Upper lobe of right lung (tissue), 1 donor: ENCODE measurements at regions not wholly inside any gene's neighbourhood (a gene's known extent, or its start where the extent isn't known, plus 50 kb on each side); places are given as distances from the start of the nearest gene placed in this dataset.

Experiments used
- ATAC-seq: fragments of 200-7000 bp; cut with Tn5 transposase; one replicate; pipeline ENCODE4 v1.9.1; 2020; ENCODE audit warnings: mild to moderate bottlenecking, moderate library complexity
- DNase-seq: peaks from one replicate; pipeline ENCODE4 v3.0.0-alpha.2; 2020
- H3K27ac ChIP-seq: fragments of 200-600 bp; one replicate; pipeline ENCODE4 v1.8.0; 2022
- H3K27me3 ChIP-seq: fragments of 200-600 bp; one replicate; pipeline ENCODE4 v1.8.0; 2022; ENCODE audit warnings: mild to moderate bottlenecking
- H3K36me3 ChIP-seq: fragments of 200-600 bp; one replicate; pipeline ENCODE4 v1.8.0; 2022
- H3K4me1 ChIP-seq: fragments of 200-600 bp; one replicate; pipeline ENCODE4 v1.8.0; 2022
- H3K4me3 ChIP-seq: fragments of 200-600 bp; one replicate; pipeline ENCODE4 v1.8.0; 2022; ENCODE audit warnings: mild to moderate bottlenecking
- H3K9me3 ChIP-seq: fragments of 200-600 bp; one replicate; pipeline ENCODE4 v1.8.0; 2022
- intact Hi-C: fragments of 100-400 bp; cut with DNase I; formaldehyde crosslinking; loops from one replicate; pipeline ENCODE4 v1.11.0; 2022
- TF ChIP-seq, protein P1 (sequence below): fragments of 200-600 bp; IDR thresholded peaks from one replicate; pipeline ENCODE4 v1.8.0; 2022; ENCODE audit warnings: antibody characterized with exemption
- donor health status: DM: no; HTN: yes; CAD: no; lungs with severe emphysema.

DNA sequence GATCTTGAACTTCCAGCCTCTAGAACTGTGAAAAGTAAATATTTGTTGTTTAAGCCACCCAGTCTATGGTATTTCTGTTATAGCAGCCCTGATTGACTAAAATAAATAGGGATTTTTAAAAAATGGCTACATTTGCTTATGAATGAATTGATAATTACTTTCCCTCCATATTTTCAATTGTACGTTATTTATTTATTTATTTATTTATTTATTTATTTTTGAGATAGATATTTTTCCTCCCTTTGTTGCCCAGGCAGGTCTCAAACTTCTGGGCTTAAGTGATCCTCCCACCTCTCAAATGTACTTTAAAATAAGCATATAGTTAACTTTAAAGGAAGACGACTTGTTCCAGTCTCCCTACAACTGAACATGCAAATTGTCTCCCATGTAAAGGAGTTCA, 76.0 kb upstream of the HMGA2 start:
- H3K9me3 ChIP-seq: no peaks in the 10 kb centered on the region
- DNase-seq: no peak
- TF ChIP-seq, protein P1, sequence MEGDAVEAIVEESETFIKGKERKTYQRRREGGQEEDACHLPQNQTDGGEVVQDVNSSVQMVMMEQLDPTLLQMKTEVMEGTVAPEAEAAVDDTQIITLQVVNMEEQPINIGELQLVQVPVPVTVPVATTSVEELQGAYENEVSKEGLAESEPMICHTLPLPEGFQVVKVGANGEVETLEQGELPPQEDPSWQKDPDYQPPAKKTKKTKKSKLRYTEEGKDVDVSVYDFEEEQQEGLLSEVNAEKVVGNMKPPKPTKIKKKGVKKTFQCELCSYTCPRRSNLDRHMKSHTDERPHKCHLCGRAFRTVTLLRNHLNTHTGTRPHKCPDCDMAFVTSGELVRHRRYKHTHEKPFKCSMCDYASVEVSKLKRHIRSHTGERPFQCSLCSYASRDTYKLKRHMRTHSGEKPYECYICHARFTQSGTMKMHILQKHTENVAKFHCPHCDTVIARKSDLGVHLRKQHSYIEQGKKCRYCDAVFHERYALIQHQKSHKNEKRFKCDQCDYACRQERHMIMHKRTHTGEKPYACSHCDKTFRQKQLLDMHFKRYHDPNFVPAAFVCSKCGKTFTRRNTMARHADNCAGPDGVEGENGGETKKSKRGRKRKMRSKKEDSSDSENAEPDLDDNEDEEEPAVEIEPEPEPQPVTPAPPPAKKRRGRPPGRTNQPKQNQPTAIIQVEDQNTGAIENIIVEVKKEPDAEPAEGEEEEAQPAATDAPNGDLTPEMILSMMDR: no peak
- intact Hi-C loops: no loop called here
- H3K27me3 ChIP-seq: peaks cover 15% of the 10 kb centered on the region
- H3K4me1 ChIP-seq: no peaks in the 10 kb centered on the region
- H3K4me3 ChIP-seq: no peak overlapping the region
- H3K27ac ChIP-seq: no peak overlapping the region
- H3K36me3 ChIP-seq: no peaks in the 10 kb centered on the region
- no peak for ATAC-seq

DNA sequence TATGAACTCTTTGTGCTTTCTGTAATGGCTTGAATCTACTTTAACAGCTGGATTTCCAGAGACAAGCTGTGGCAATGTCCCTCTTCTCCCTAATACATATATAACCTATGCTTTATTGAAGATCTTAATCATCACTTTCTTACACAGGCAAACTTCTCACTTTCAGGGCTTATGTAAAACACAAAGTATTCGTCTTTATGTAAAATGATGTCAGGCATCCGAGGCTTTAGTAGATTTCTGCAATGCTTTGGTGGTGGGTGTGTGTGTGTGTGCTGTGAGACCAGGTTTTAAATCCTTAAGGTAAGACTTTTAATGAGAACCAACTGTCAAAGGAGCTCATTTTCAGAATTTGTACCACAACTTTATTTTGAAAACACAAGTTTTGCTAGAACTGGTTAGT, 70.0 kb upstream of the HMGA2 start:
- ATAC-seq: no peak
- no peak overlapping the region for H3K4me3 ChIP-seq
- intact Hi-C loops: no loop called here
- H3K9me3 ChIP-seq: no peaks in the 10 kb centered on the region
- H3K27ac ChIP-seq: no peak overlapping the region
- TF ChIP-seq, protein P1: no peak
- no peaks in the 10 kb centered on the region for H3K36me3 ChIP-seq
- no peak for DNase-seq
- no peaks in the 10 kb centered on the region for H3K4me1 ChIP-seq
- H3K27me3 ChIP-seq: peaks cover 6% of the 10 kb centered on the region

DNA sequence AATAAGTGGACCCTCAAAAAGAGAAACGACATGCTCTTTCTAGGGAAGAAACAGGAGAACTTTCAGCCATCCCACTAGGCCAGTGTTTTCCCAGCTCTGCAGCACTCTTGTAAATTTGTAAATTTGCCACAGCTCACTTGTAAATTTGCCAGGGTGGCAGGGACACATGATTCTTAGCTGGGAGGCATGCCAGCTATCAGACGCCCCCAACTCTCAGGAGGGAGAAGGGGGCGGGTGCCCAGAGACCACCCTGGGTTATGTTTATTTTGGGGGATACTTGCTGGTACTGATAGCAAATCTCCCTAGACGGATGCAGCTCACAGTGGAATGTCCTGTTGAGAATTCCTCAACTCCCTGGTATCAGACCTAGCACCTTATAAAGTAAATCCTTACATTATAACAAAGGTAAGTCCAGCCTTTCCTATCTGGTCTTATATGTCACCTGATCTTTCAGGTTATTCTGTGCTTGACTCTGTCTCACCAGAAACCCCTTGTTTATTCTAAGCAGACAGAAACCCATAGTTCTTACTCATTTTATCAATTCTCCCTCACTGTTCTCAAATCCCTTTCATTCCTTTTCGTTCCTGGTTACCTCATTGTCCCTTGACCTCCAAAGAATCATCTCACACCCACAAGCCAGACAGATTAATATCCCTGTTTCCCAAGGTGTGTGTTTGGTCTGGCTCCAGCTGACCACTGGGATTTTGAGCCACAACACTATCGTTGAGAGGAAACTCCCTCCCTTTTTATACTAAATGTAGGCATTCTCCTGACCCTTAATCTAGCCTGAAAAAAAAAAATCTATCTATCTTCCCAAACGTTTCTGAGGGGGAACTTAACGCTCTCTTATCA, 69.3 kb upstream of the HMGA2 start:
- no peaks in the 10 kb centered on the region for H3K9me3 ChIP-seq
- intact Hi-C loops: no loop called here
- ATAC-seq (no peak), DNase-seq (no peak)
- TF ChIP-seq, protein P1: no peak
- peaks cover 6% of the 10 kb centered on the region for H3K27me3 ChIP-seq
- H3K4me3 ChIP-seq: no peak overlapping the region
- no peaks in the 10 kb centered on the region for H3K4me1 ChIP-seq
- H3K36me3 ChIP-seq: no peaks in the 10 kb centered on the region
- H3K27ac ChIP-seq: no peak overlapping the region

DNA sequence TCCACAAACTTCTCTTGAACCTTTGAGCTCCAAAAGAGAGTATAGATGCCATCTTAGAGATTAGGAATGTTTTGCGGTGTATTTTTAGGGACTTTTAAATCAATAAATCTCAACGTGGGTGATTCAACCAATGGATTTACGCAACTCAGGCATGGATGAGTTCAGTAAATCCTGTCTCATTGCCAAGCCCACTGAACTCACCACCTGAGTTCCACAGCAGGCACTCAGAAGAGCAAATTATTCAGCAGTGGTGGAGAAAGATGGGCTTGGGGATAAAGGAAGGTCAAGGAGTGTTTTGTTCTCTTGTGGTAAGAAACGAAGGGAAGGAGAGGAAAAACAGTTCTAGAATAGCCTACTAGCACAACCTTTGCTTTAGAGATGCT, 68.7 kb upstream of the HMGA2 start:
- H3K36me3 ChIP-seq: no peaks in the 10 kb centered on the region
- TF ChIP-seq, protein P1: no peak
- intact Hi-C loops: no loop called here
- DNase-seq: no peak
- no peaks in the 10 kb centered on the region for H3K4me1 ChIP-seq
- no peak overlapping the region for H3K27ac ChIP-seq
- no peak for ATAC-seq
- peaks cover 6% of the 10 kb centered on the region for H3K27me3 ChIP-seq
- H3K9me3 ChIP-seq: no peaks in the 10 kb centered on the region
- H3K4me3 ChIP-seq: no peak overlapping the region

DNA sequence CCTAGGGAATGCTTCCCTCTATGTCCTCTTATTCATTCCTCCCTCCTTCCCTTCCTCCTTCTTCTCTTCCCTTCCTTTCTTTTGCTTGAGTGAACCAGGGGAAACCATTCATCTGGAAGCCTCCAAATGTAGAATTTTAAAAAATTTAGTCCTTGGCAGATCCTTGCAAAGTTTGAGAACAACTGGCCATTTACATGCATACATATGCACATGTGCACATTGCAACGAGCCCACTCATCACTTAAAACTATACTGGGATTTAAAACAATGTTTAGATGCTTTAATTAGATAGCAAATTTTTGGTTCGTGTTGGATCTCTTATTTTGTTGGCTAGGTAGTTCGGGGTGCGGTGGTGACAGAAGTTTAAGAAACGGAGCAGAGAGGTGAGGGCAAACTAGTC, 68.0 kb upstream of the HMGA2 start:
- H3K4me1 ChIP-seq: no peaks in the 10 kb centered on the region
- H3K27me3 ChIP-seq: peaks cover 6% of the 10 kb centered on the region
- ATAC-seq (no peak), DNase-seq (no peak)
- intact Hi-C loops: no loop called here
- H3K36me3 ChIP-seq: no peaks in the 10 kb centered on the region
- H3K4me3 ChIP-seq: no peak overlapping the region
- H3K9me3 ChIP-seq: no peaks in the 10 kb centered on the region
- no peak overlapping the region for H3K27ac ChIP-seq
- TF ChIP-seq, protein P1: no peak
